ENCODE measurements at regions not wholly inside any gene's neighbourhood (a gene's known extent, or its start where the extent isn't known, plus 50 kb on each side); places are given as distances from the start of the nearest gene placed in this dataset.

GRCh38 chr9:89929673-89930480 is 325.1 kb downstream of the GADD45G start:
- TF ChIP-seq POLR2A (IDR thresholded peaks at IDR 0.05) (no peak), CTCF (IDR thresholded peaks at IDR 0.05) (no peak)

Measured in testis (tissue), 2 donors.